ENCODE measurements at regions not wholly inside any gene's neighbourhood (a gene's known extent, or its start where the extent isn't known, plus 50 kb on each side); places are given as distances from the start of the nearest gene placed in this dataset.

DNA sequence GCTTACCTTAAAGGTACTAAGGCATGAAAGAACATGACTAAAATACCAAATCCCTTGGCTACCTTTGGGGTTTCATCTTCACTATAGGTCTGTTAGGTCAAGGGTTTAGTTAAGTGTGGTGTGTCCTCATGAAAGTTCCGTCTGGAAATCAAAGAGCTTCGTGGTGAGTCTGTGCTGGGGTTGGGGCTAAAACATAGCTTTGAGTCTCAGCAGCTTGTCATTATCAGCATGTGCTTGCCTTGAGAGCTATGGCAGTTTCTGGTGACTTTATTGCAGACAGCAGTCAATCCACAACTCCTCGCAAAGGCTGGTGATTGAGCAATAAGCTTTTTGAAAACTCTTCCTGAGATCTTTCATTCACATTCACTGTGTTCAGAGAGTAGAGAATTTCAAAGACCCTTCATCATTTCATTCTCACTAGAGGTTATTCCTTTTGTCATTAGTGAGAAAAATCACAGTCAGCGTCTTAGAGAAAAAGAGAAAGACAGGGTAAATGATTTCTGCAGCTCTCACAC lies 53.2 kb upstream of the CCDC6 start:
- no peak for TF ChIP-seq EZH2 (IDR thresholded peaks at IDR 0.05; ENCODE audit: borderline replicate concordance, low read depth, low read length, poor library complexity, severe bottlenecking)
- TF ChIP-seq, protein P1, sequence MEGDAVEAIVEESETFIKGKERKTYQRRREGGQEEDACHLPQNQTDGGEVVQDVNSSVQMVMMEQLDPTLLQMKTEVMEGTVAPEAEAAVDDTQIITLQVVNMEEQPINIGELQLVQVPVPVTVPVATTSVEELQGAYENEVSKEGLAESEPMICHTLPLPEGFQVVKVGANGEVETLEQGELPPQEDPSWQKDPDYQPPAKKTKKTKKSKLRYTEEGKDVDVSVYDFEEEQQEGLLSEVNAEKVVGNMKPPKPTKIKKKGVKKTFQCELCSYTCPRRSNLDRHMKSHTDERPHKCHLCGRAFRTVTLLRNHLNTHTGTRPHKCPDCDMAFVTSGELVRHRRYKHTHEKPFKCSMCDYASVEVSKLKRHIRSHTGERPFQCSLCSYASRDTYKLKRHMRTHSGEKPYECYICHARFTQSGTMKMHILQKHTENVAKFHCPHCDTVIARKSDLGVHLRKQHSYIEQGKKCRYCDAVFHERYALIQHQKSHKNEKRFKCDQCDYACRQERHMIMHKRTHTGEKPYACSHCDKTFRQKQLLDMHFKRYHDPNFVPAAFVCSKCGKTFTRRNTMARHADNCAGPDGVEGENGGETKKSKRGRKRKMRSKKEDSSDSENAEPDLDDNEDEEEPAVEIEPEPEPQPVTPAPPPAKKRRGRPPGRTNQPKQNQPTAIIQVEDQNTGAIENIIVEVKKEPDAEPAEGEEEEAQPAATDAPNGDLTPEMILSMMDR (conservative IDR thresholded peaks at IDR 0.05; ENCODE audit: low read depth, low read length) = no peak

Measured in A673 (cell line).